Keratinocyte (primary cell): ENCODE measurements at regions not wholly inside any gene's neighbourhood (a gene's known extent, or its start where the extent isn't known, plus 50 kb on each side); places are given as distances from the start of the nearest gene placed in this dataset.
"Not testable (repeated sequence)": the region's sequence is repeated elsewhere in the genome, so short reads cannot be mapped to it uniquely, and the experiment has no call there.

ENCODE experiments used
- DNase-seq: peaks from one replicate; pipeline ENCODE4 v3.0.0-alpha.2; 2011; ENCODE audit warnings: low read depth, missing footprints, low spot score
- FAIRE-seq: peaks from 2 replicates; lab custom pipeline; 2011; peaks lifted over from hg19 to GRCh38; lab: Jason Lieb, UNC
- H2AFZ ChIP-seq: 2 replicates; pipeline ENCODE4 v1.6.0; 2012; ENCODE audit warnings: low read length, control low read depth, inconsistent platforms; ENCODE audit not compliant: control insufficient read depth
- H3K27ac ChIP-seq: 2 replicates; pipeline ENCODE4 v1.5.1; 2011; ENCODE audit warnings: low read length; ENCODE audit not compliant: control insufficient read depth, insufficient read depth
- H3K27me3 ChIP-seq: 3 replicates; pipeline ENCODE4 v1.6.0; 2011; ENCODE audit warnings: low read length; ENCODE audit not compliant: control insufficient read depth, insufficient read depth; ENCODE audit errors: extremely low read depth
- H3K36me3 ChIP-seq, 2 experiments: 2 replicates in 1 of 2; 3 replicates in 1 of 2; pipeline ENCODE4 v1.5.1; 2011; ENCODE audit warnings: low read length in 2 of 2, mild to moderate bottlenecking in 1 of 2; ENCODE audit not compliant: control insufficient read depth in 2 of 2, insufficient read depth in 2 of 2; ENCODE audit errors: extremely low read depth in 1 of 2
- H3K4me1 ChIP-seq: 3 replicates; pipeline ENCODE4 v1.5.1; 2011; ENCODE audit warnings: low read length; ENCODE audit not compliant: control insufficient read depth, insufficient read depth; ENCODE audit errors: extremely low read depth
- H3K4me2 ChIP-seq: 3 replicates; pipeline ENCODE4 v1.6.0; 2011; ENCODE audit warnings: low read depth, low read length; ENCODE audit not compliant: control insufficient read depth, insufficient read depth; ENCODE audit errors: extremely low read depth
- H3K4me3 ChIP-seq, 3 experiments: fragments of 200-600 bp in 1 of 3; sonication (generic) in 1 of 3; 2 replicates in 2 of 3; 3 replicates in 1 of 3; pipeline ENCODE4 v1.5.1; 2011 to 2016; ENCODE audit warnings: low read length in 3 of 3, mild to moderate bottlenecking in 3 of 3, control low read depth in 2 of 3, inconsistent platforms in 1 of 3, low read depth in 1 of 3, mixed read lengths in 1 of 3, mixed run types in 1 of 3, moderate library complexity in 1 of 3; ENCODE audit not compliant: control insufficient read depth in 2 of 3, insufficient read depth in 2 of 3; ENCODE audit errors: extremely low read depth in 1 of 3
- H3K79me2 ChIP-seq: 2 replicates; pipeline ENCODE4 v1.6.0; 2012; ENCODE audit warnings: low read length; ENCODE audit not compliant: control insufficient read depth, insufficient read depth
- H3K9ac ChIP-seq: 3 replicates; pipeline ENCODE4 v1.6.0; 2011; ENCODE audit warnings: low read length; ENCODE audit not compliant: control insufficient read depth, insufficient read depth; ENCODE audit errors: extremely low read depth
- H3K9me1 ChIP-seq: 3 replicates; pipeline ENCODE4 v1.6.0; 2011; ENCODE audit warnings: low read length; ENCODE audit not compliant: control insufficient read depth, insufficient read depth; ENCODE audit errors: extremely low read depth
- H3K9me3 ChIP-seq: 2 replicates; pipeline ENCODE4 v1.5.1; 2012; ENCODE audit warnings: low read depth, low read length; ENCODE audit not compliant: control insufficient read depth
- H4K20me1 ChIP-seq: 3 replicates; pipeline ENCODE4 v1.6.0; 2011; ENCODE audit warnings: low read length; ENCODE audit not compliant: control insufficient read depth, insufficient read depth; ENCODE audit errors: extremely low read depth
- EZH2 ChIP-seq: IDR thresholded peaks from one replicate; pipeline ENCODE4 v1.6.1; 2012; ENCODE audit warnings: inconsistent platforms, mild to moderate bottlenecking, low read length, moderate library complexity
- dilution Hi-C: fragments of 300-500 bp; cut with MboI; formaldehyde crosslinking; loops from one replicate; pipeline ENCODE4 v1.7.0; 2020; ENCODE audit warnings: low sequenced_read_pairs; ENCODE audit not compliant: extremely low pct_ligation_motif_present
- TF ChIP-seq, protein P1 (sequence below), 3 experiments: IDR thresholded peaks in 1 of 3; conservative IDR thresholded peaks in 1 of 3; optimal IDR thresholded peaks in 1 of 3; 2 replicates in 2 of 3; 3 replicates in 1 of 3; pipeline versions ENCODE3 to v1.5.1; 2011; ENCODE audit warnings: low read length in 3 of 3, mild to moderate bottlenecking in 3 of 3, moderate library complexity in 2 of 3, control low read depth in 1 of 3, inconsistent platforms in 1 of 3; ENCODE audit not compliant: insufficient read depth in 2 of 3; ENCODE audit errors: extremely low read depth in 1 of 3

DNA sequence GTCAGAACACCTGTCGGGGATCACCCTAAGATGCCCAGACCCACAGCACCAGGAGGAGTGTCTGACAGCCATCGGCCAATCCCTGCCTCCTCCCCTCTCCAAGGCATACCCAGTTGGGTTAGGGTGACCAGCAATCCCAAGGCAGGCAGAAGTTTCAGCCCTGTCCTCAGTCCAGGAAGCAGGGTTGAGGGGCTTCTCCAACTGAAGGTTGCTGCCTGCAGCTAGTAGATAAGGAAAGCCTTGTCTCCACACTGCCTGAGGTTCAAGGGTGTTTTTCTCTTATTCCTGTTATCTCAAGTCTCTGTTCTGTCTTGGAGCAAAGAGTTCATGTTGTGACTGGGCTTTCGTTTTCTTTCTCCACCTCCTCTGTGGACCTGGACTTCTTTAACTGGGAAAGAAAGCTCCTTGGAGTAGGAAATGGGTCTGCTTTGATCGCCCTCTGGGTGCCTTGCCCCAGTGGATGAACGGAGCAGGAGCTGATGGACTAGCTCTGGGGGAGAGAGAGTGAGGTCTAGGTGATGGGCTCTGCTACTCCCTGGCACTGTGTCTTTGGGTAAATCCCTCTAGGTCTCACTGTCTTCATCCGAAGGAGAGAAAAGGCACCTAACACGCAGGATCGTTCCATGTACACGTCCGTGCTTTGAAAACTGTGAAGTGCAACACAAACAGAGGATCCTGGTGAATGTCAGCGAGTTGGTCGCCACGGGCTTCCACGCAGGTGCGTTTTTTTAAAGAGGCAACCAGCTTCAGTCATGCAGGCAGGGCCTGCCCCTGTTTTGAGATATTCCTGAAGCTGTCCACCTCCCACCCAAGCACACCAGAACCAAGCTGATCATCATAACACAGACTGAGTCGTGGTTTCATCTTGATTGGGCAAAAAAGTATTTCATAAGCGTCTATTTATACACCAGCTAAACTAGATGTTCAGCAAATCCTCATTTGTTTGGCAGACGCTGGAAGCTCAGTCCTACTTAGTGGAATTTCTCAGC is 52.5 kb upstream of the FOXN3 start:
- H3K4me2 ChIP-seq = no peak overlapping the region
- TF ChIP-seq, protein P1, sequence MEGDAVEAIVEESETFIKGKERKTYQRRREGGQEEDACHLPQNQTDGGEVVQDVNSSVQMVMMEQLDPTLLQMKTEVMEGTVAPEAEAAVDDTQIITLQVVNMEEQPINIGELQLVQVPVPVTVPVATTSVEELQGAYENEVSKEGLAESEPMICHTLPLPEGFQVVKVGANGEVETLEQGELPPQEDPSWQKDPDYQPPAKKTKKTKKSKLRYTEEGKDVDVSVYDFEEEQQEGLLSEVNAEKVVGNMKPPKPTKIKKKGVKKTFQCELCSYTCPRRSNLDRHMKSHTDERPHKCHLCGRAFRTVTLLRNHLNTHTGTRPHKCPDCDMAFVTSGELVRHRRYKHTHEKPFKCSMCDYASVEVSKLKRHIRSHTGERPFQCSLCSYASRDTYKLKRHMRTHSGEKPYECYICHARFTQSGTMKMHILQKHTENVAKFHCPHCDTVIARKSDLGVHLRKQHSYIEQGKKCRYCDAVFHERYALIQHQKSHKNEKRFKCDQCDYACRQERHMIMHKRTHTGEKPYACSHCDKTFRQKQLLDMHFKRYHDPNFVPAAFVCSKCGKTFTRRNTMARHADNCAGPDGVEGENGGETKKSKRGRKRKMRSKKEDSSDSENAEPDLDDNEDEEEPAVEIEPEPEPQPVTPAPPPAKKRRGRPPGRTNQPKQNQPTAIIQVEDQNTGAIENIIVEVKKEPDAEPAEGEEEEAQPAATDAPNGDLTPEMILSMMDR (optimal IDR thresholded peaks at IDR 0.05 in 1 of 3, IDR thresholded peaks at IDR 0.05 in 1 of 3, conservative IDR thresholded peaks at IDR 0.05 in 1 of 3; ENCODE audit: extremely low read depth in 1 of 3, insufficient read depth in 2 of 3, low read length in 3 of 3) = no peak
- TF ChIP-seq EZH2 = no peak
- H3K9me1 ChIP-seq = no peaks in the 10 kb centered on the region

GRCh38 chr14:89468566-89468965 is 51.5 kb upstream of the FOXN3 start:
- Histone ChIP-seq H3K27ac (no peak overlapping the region), H3K9me3 (no peaks in the 10 kb centered on the region), H3K9me1 (no peaks in the 10 kb centered on the region), H3K4me2 (no peak overlapping the region), H4K20me1 (no peaks in the 10 kb centered on the region), H3K4me3 (no peak overlapping the region), H3K36me3 (no peaks in the 10 kb centered on the region), H3K27me3 (no peaks in the 10 kb centered on the region), H2AFZ (no peak overlapping the region), H3K4me1 (peaks cover 9% of the 10 kb centered on the region), H3K79me2 (no peaks in the 10 kb centered on the region), H3K9ac (no peak overlapping the region)
- DNase-seq = no peak
- dilution Hi-C loops = no loop called here
- TF ChIP-seq, protein P1 (optimal IDR thresholded peaks at IDR 0.05 in 1 of 3, IDR thresholded peaks at IDR 0.05 in 1 of 3, conservative IDR thresholded peaks at IDR 0.05 in 1 of 3; ENCODE audit: extremely low read depth in 1 of 3, insufficient read depth in 2 of 3, low read length in 3 of 3) = peak in 1 of 3 experiments; percentile 7
- no peak for TF ChIP-seq EZH2
- FAIRE-seq = no peak

More for the DNA sequence above, 52.5 kb upstream of the FOXN3 start:
- H3K9ac ChIP-seq = no peak overlapping the region
- dilution Hi-C loops = no loop called here
- no peak overlapping the region for H3K27ac ChIP-seq
- H3K9me3 ChIP-seq = no peaks in the 10 kb centered on the region
- no peak for FAIRE-seq
- H3K27me3 ChIP-seq = no peaks in the 10 kb centered on the region
- DNase-seq = no peak
- H3K79me2 ChIP-seq = no peaks in the 10 kb centered on the region
- H3K4me3 ChIP-seq = no peak overlapping the region
- H3K4me1 ChIP-seq = peaks cover 9% of the 10 kb centered on the region
- no peak overlapping the region for H2AFZ ChIP-seq
- no peaks in the 10 kb centered on the region for H3K36me3 ChIP-seq
- H4K20me1 ChIP-seq = no peaks in the 10 kb centered on the region

- H3K27ac ChIP-seq, dilution Hi-C loops, DNase-seq, FAIRE-seq, H3K4me2 ChIP-seq, H3K9ac ChIP-seq, H3K4me3 ChIP-seq, H3K79me2 ChIP-seq, H4K20me1 ChIP-seq, H3K27me3 ChIP-seq, H2AFZ ChIP-seq, H3K9me3 ChIP-seq, H3K36me3 ChIP-seq, H3K4me1 ChIP-seq, H3K9me1 ChIP-seq: not testable (repeated sequence)
These were observed 51.0 kb upstream of the FOXN3 start for GRCh38 chr14:89468030-89468429.
